GM21515 (cell line): ENCODE measurements at regions not wholly inside any gene's neighbourhood (a gene's known extent, or its start where the extent isn't known, plus 50 kb on each side); places are given as distances from the start of the nearest gene placed in this dataset.

Experiments used
- ATAC-seq: cut with Tn5 transposase; IDR thresholded peaks from one replicate; pipeline ENCODE4 v1.9.1; 2021; ENCODE audit not compliant: unreplicated experiment

GRCh38 chr10:44476409-44477045 is 91.6 kb upstream of the CXCL12 start:
- ATAC-seq, result no peak

GRCh38 chr10:44477046-44477425 is 92.1 kb upstream of the CXCL12 start:
- no peak for ATAC-seq

- no peak for ATAC-seq
Observed at GRCh38 chr10:44478040-44478439, 93.1 kb upstream of the CXCL12 start.

- no peak for ATAC-seq
Observed at GRCh38 chr10:44478876-44479705, 94.2 kb upstream of the CXCL12 start.

GRCh38 chr10:44492678-44493077 is 107.8 kb upstream of the CXCL12 start:
- ATAC-seq, result no peak

- no peak for ATAC-seq
Observed at GRCh38 chr10:44498222-44498621, 113.3 kb upstream of the CXCL12 start.

- ATAC-seq, result no peak
Observed at GRCh38 chr10:44500451-44500850, 115.6 kb upstream of the CXCL12 start.

GRCh38 chr10:44506386-44506785 is 121.5 kb upstream of the CXCL12 start:
- no peak for ATAC-seq

- no peak for ATAC-seq
Observed at GRCh38 chr10:44510379-44511115, 125.7 kb upstream of the CXCL12 start.

GRCh38 chr10:44511166-44511565 is 126.3 kb upstream of the CXCL12 start:
- ATAC-seq, result no peak

- ATAC-seq, result no peak
Observed at GRCh38 chr10:44511601-44512000, 126.7 kb upstream of the CXCL12 start.

- ATAC-seq, result no peak
Observed at GRCh38 chr10:44512431-44513022, 127.6 kb upstream of the CXCL12 start.

GRCh38 chr10:44513591-44513990 is 128.7 kb upstream of the CXCL12 start:
- ATAC-seq, result no peak

GRCh38 chr10:44516891-44517290 is 132.0 kb upstream of the CXCL12 start:
- no peak for ATAC-seq

GRCh38 chr10:44517635-44518034 is 132.7 kb upstream of the CXCL12 start:
- no peak for ATAC-seq

- no peak for ATAC-seq
Observed at GRCh38 chr10:44519361-44519760, 134.5 kb upstream of the CXCL12 start.

GRCh38 chr10:44520651-44521050 is 135.8 kb upstream of the CXCL12 start:
- ATAC-seq, result no peak

- no peak for ATAC-seq
Observed at GRCh38 chr10:44539178-44539577, 154.3 kb upstream of the CXCL12 start.

GRCh38 chr10:44552726-44553125 is 167.8 kb upstream of the CXCL12 start:
- ATAC-seq, result no peak

- ATAC-seq, result no peak
Observed at GRCh38 chr10:44557596-44558191, 172.8 kb upstream of the CXCL12 start.

- ATAC-seq, result no peak
Observed at GRCh38 chr10:44558521-44558920, 173.6 kb upstream of the CXCL12 start.
